ENCODE measurements at regions not wholly inside any gene's neighbourhood (a gene's known extent, or its start where the extent isn't known, plus 50 kb on each side); places are given as distances from the start of the nearest gene placed in this dataset.

DNA sequence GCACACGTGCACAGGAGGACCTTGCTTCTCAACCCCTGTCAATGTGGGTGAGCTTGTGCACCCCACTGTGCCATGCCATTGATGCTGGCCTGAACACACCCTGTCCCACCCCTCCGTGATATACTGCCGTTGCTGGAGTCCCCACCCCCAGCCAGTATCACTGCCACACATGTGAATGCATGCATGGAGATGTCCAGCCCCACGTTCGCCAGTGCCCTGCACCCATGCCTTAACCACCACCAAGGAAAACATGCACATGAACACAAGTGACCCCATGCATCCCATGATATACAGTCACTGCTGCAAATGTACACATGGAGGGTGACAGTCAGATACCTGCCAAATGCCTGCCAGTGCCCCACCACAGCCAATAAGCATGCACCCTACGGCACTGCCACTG, 692.5 kb upstream of the ZWINT start:
- TF ChIP-seq IRF4 (IDR thresholded peaks at IDR 0.05; ENCODE audit: low read depth, low read length) (no peak), FOXK2 (IDR thresholded peaks at IDR 0.05) (no peak)

Data from GM12878 (cell line).